GM12878 (cell line): ENCODE measurements at regions not wholly inside any gene's neighbourhood (a gene's known extent, or its start where the extent isn't known, plus 50 kb on each side); places are given as distances from the start of the nearest gene placed in this dataset.

Experiments used
- ASH2L ChIP-seq: fragments of 300-600, 200-600 bp; sonication (generic); IDR thresholded peaks from 2 replicates; pipeline ENCODE4 v1.6.1; 2017; ENCODE audit warnings: low read depth, mild to moderate bottlenecking, borderline replicate concordance
- CHD2 ChIP-seq: IDR thresholded peaks from 2 replicates; pipeline ENCODE4 v1.6.1; 2011; ENCODE audit warnings: low read depth, low read length, improper control_type of control experiment, borderline replicate concordance
- JUND ChIP-seq: IDR thresholded peaks from 2 replicates; pipeline ENCODE4 v1.6.1; 2012; ENCODE audit warnings: low read depth, mild to moderate bottlenecking, low read length, improper control_type of control experiment, moderate library complexity
- MXI1 ChIP-seq: fragments of 150-350 bp; IDR thresholded peaks from 2 replicates; pipeline ENCODE4 v1.6.1; 2011; ENCODE audit warnings: low read depth, mild to moderate bottlenecking, inconsistent platforms, low read length, improper control_type of control experiment
- NFXL1 ChIP-seq: fragments of 450-650 bp; IDR thresholded peaks from 2 replicates; pipeline ENCODE4 v1.6.1; 2017; ENCODE audit warnings: antibody characterized with exemption, mild to moderate bottlenecking, borderline replicate concordance
- RAD51 ChIP-seq: fragments of 450-650 bp; IDR thresholded peaks from 2 replicates; pipeline ENCODE4 v1.6.1; 2016; ENCODE audit warnings: moderate library complexity, mild to moderate bottlenecking, inconsistent platforms
- SPI1 ChIP-seq: IDR thresholded peaks from 2 replicates; pipeline ENCODE4 v1.6.1; 2011; ENCODE audit warnings: low read depth, mild to moderate bottlenecking, low read length, moderate library complexity, borderline replicate concordance; ENCODE audit not compliant: insufficient read depth
- TCF3 ChIP-seq: IDR thresholded peaks from 2 replicates; pipeline ENCODE4 v1.6.1; 2012; ENCODE audit warnings: low read depth, mild to moderate bottlenecking, low read length, borderline replicate concordance; ENCODE audit not compliant: insufficient read depth
- TF ChIP-seq, protein P1 (sequence below): fragments of 450-650 bp; IDR thresholded peaks from 2 replicates; pipeline ENCODE4 v1.6.1; 2017; ENCODE audit warnings: mild to moderate bottlenecking, low read depth, inconsistent platforms; ENCODE audit not compliant: poor library complexity, severe bottlenecking
- TF ChIP-seq, protein P2 (sequence below): IDR thresholded peaks from 2 replicates; pipeline ENCODE4 v1.6.1; 2012; ENCODE audit warnings: low read length, inconsistent platforms

DNA sequence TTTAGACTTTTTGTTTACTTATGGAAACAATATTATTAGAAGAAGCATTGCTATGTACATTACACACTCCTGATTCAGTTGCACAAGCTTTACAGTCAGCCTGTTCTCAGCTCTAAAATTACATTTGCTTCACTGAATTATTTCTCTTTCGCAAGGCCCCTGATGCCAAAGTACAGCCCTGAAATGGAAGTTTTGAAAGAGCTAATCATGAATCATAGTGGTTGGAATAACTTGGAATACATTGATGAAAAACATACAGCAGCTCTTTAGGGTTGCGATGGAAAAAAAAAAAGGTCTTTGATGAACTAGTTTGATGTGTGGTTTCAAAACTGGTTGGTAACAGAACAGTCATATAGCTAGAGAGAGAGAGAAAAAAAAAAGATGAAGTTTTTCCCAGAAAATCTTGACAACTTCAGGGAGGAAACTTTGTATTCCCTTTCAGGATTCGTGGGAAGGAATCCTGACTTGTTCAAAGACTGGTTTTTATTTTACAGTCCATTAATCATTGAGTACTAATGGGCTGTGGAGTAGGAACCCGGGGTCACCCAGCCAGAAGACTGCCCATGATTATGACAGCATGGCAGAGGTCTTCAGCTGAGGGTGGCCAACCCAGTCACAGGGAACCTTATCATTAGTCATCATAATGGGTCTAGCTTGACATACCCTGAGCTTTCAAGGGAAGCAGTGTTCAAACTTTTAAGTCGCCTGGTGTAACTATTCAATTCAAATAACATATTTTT is 460.1 kb downstream of the NAV3 start (continued):
- TF ChIP-seq CHD2: no peak
- TF ChIP-seq MXI1: no peak
- TF ChIP-seq, protein P1, sequence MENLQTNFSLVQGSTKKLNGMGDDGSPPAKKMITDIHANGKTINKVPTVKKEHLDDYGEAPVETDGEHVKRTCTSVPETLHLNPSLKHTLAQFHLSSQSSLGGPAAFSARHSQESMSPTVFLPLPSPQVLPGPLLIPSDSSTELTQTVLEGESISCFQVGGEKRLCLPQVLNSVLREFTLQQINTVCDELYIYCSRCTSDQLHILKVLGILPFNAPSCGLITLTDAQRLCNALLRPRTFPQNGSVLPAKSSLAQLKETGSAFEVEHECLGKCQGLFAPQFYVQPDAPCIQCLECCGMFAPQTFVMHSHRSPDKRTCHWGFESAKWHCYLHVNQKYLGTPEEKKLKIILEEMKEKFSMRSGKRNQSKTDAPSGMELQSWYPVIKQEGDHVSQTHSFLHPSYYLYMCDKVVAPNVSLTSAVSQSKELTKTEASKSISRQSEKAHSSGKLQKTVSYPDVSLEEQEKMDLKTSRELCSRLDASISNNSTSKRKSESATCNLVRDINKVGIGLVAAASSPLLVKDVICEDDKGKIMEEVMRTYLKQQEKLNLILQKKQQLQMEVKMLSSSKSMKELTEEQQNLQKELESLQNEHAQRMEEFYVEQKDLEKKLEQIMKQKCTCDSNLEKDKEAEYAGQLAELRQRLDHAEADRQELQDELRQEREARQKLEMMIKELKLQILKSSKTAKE: no peak
- TF ChIP-seq RAD51: no peak
- no peak for TF ChIP-seq JUND
- TF ChIP-seq TCF3: no peak
- TF ChIP-seq ASH2L: no peak
- TF ChIP-seq, protein P2, sequence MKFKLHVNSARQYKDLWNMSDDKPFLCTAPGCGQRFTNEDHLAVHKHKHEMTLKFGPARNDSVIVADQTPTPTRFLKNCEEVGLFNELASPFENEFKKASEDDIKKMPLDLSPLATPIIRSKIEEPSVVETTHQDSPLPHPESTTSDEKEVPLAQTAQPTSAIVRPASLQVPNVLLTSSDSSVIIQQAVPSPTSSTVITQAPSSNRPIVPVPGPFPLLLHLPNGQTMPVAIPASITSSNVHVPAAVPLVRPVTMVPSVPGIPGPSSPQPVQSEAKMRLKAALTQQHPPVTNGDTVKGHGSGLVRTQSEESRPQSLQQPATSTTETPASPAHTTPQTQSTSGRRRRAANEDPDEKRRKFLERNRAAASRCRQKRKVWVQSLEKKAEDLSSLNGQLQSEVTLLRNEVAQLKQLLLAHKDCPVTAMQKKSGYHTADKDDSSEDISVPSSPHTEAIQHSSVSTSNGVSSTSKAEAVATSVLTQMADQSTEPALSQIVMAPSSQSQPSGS: no peak
- no peak for TF ChIP-seq NFXL1
- no peak for TF ChIP-seq SPI1
